HG02943 (cell line): ENCODE measurements at regions not wholly inside any gene's neighbourhood (a gene's known extent, or its start where the extent isn't known, plus 50 kb on each side); places are given as distances from the start of the nearest gene placed in this dataset.

ENCODE experiments used
- ATAC-seq: cut with Tn5 transposase; IDR thresholded peaks from one replicate; pipeline ENCODE4 v1.9.1; 2021; ENCODE audit warnings: mild to moderate bottlenecking, low read depth, moderate library complexity; ENCODE audit not compliant: unreplicated experiment

DNA sequence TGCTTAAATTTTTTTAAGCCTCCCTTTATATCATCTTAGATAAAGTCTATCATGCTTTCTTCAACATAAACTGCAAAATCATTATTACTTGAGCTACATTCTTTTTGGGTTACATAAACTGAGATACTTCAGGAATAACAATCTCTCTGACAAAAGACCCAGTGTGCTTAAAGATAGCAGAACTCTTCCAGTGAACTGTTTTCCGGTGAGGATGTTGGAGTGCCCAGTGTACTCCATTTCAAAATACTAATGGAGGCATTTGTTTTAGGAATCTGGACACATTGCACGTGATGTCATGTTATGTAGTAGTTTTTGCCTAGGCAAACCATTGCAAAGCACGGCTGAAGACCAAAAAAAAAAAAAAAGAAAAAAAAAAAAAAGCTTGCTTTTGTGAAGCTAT, 388.2 kb upstream of the CELF2 start:
- ATAC-seq: no peak

DNA sequence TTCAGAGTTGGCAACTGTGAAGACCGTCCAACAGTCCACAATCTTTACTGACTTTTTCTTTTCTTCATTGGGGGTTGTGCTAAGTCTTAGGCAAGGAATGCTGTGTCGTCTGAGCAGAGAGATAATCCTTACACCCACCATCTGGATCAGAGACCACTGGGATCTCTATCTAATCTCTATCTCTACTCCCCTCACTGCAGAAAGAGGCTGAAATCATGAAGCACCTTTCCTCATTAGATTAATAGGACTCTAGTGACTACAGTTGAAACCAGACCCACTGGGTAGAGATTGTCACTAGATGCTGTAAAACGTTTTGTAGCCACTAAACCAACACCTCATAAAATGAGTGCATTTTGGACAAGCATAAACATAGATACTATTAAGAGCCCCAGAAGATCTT, 387.4 kb upstream of the CELF2 start:
- no peak for ATAC-seq

DNA sequence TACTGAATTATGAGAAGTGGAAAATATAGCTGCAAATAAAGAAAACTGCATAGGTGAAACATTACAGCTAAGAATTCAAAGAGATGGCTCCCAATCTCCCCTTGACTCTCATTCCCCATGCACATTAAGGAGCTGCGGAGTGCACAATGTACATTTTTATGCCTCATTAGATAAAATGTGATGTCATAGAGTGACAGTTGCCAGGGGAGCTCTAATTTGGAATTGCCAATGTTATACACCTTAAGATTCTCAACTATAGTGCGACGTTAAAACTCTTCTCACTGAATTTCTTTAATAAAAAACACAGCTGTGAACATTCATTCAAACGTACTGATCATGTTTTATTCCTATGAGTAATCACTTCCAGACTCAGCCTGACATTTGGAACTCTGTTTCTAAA, 386.9 kb upstream of the CELF2 start:
- no peak for ATAC-seq

DNA sequence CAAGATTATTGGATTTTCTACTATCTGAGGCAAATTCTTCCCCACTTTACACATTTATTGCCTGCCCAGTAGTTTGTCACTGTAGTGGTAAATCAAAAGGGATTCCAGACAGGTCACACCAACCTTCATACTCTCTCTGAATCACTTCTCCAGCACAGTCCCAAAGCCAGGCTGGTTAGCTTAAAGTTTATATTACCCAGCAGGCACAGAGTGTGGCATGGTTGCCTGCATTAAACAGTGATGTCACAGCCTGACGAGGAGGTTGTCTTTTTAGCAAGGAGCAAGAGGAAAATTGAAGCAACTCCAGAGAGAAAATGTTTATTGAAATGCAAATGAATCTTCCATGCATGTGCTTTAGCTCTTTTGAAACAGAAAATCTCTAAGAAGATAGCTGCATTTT, 375.5 kb upstream of the CELF2 start:
- no peak for ATAC-seq

DNA sequence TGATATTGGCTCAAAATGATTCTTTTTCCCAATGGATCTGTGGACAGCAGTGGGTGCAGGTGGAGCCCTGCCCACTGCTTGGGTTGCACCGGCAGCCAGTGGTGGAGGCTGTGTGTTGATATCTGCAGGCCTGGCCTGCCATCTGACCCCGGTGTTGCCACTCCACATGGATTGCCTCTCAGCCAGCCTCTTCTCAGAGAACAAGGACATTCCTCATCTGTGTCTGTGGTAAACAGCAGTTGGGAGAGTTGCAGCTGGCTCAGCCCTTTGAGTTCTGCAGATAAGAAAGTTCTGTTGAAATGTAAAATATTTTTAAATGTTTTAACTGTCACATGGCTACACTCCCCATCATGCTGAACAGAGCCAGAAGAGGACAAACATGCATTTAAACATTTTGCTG, 374.9 kb upstream of the CELF2 start:
- no peak for ATAC-seq

DNA sequence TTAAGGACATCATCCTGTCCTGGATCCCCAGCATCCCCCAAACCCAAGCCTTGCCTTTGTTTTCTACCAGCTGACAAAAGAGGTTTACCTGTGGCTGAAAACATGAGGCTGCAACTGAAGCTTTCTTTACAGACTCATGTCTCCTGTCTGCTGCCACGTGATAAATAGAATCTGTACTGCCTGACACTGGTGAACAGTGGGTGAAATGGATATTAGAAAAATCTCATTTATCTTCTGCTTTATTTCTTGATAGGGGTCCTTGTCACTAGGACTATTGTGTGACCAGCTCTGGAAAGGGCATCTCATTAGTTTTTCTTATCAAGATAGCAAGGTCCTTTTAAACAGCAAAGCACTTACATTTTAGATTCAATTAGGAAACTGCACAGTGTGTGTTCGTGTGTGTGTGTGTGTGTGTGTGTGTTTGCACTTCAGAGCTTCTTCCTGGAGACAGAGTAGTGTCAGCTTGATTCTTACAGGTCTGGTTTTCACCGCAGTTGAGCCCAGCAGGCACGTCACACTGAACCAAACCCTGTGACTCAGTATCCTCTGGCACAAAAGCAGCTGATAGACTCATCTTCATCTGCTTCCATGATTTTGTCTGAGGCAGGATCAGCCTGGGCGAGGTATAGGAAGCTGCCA, 373.5 kb upstream of the CELF2 start:
- ATAC-seq: no peak

DNA sequence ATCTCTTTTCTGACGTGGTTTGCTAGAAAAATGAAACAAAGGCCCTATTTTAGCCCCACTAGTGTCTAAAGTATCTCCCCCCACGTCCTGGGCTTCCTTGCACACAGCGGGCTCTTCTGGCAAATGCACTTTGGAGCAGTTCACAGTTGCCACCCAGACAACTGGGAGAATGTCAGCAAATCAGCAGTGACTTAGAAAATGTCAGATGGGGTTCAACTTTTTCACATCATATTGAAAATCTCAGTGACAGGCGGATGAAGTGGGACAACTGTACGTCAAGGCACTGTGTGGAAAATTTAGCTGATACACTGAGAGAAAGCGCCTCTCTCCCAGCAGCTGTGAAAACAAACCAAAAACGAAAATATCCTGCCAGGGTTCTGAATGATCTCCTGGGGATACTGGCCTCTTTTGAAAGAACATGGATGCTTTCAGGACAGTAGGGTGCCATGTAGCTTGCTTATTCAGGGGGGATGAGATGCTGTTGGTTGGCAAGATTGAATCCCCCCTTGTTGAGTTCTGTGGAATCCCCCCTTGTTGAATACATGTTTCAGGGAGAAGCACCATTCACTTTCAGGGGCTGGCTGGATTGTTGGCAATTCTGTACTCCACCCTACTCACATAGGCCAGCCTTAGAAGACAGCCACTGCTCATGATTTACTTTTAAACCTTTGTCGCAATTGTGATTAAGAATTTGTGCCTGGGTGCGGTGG, 372.8 kb upstream of the CELF2 start:
- ATAC-seq: no peak

DNA sequence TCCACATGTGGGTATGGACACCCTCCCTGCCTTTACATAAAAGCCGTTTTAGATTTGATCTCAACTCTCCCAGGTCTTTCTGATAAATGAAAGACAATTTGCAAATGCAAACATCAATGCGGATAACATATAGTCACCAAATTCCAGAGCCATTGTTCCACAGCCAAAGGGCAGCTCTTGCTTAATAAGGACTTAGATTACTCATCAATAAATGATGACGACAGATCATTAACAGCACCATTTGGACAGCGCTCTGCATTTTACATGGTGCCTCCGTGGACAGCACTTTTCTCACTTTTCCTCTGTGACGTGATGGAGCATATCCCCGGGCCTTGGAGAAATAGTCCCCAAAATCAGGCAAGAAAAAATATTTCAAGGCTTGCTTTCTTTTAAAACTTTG, 370.3 kb upstream of the CELF2 start:
- no peak for ATAC-seq

DNA sequence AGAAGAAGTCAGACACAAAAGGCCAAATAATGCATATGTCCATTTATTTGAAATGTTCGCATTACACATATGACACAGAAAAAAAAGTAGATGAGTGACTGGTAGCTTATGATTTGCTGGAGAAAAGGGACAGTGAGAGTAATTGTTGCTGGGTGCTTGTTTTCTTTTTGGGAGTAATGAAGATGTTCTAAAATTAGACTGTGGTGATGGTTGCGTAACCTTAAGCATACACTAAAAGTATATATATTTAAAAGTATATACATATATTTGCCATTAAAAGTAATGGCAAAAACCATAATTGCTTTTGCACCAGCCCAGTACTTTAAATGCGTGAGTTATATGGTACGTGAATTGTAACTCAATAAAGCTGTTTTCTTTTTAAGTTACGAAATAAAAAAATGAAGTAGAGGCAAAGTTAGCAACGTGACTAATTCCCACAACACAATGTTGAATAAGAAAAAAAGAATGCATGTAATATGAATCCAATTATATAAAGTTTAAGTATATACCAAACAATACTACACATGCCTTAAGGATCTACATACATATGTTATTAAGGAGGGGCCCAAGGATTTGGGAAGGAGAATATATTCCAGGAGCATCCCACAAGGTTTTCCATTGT, 360.4 kb upstream of the CELF2 start:
- ATAC-seq: no peak

DNA sequence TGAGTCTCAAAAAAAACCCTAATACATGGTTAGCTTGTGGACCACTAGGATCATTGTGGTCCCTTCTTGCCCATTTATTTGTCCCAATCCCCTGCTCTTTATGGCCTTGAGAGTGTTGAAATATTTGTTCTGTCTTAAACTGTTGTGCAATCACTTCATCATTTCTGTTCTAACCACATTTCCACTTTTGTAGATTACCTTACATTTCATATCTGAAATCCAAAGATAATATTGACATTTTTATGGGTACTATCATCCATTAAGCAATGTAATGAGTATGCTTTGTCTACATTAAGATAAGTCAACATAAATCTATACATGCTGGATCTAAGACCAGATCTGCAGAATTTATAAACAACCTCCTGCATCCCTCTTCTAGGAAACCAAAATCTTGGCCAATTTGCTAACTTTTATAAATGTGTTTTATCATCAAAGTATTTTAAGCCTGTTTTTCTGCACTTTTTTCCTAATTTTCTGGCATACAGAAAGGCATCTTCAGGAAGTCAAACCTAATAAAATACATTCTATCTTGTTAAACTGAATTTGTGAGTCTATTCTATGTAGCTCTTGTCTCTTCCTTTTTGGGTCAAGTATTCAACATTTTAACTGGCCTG, 359.4 kb upstream of the CELF2 start:
- no peak for ATAC-seq

DNA sequence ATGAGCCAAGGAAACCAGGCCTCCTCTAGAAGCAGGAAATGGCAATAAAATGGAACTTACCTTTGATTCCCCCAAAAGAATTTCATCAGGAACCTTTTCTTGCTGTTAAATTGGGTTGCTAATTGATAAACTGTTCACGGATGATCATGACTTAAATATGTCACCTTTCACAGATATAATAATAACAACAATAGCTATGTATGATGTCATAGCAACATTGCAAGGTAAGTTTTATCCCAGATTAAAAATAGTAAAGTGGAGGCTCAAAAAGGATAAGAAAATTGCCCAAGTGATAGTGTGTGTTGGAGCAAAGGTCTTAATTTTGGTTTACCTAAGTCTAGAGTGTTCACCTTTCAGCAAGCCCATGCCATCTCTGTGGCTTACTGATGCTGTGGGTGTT, 357.6 kb upstream of the CELF2 start:
- no peak for ATAC-seq

DNA sequence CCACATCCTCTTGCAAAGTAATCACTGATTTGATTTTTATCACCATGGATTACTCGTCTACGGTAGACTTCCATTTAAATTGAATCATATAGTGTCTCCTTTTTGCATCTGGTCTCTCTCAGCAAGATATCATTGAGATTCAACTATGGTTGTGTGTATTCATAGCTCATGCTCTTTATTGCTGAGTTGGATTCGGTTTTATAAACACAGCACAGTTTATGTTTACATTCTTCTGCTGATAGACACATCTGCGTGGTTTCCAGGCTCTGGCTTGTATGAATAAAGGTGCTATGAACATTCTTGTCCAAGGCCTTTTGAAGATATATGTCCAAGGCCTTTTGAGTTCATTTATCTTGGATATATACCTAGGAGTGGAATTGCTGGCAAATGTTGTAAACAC, 356.5 kb upstream of the CELF2 start:
- no peak for ATAC-seq

DNA sequence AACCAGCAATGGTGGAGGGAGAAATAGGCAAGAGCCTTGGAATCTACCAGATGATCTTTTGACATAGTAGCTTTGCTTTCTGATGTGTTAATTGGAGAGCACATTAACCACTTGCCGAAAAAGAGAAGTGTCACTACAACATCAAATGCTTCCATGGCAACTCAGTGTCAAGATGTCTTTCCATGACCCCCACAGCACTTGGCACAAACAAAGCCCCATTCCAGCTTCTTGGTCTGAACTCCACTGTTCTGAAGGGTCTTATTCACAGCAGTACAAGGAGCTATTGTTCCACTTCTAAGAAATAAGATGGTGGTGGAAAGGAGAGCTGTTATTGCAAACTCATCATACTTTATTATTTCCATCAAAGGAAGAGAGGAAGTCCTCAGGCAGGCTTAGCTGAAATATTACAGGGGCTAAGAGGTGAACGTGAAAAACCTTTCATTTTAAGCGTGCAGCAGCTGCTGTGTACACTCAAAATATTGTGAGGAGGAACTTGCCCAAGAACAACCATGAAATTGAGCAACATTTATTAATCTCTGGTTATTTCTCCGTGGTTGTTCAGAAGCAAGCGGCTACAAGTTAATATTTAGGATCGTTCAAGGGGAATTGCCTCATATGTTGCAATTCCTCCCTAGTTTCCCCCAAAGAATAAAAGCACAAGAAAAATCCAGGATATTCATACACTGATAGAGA, 354.8 kb upstream of the CELF2 start:
- ATAC-seq: no peak

DNA sequence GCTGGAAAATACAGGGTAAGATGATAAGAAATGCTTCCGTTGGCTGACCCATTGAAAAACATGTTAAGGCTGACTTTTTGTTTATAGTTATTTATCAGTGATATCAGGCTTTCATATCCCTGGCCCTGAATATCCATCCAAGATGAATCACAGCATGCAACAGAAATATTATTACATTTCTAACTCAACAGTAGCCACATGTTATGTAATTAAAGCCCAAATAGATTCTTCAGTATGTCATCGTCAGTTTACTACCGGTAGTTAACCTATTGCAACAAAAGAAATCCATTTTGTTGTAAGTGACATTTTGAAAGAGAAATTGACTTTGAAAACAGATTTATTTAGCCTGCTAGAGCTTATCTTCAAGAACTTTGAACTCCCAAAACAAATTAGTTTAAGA, 354.1 kb upstream of the CELF2 start:
- ATAC-seq: no peak

DNA sequence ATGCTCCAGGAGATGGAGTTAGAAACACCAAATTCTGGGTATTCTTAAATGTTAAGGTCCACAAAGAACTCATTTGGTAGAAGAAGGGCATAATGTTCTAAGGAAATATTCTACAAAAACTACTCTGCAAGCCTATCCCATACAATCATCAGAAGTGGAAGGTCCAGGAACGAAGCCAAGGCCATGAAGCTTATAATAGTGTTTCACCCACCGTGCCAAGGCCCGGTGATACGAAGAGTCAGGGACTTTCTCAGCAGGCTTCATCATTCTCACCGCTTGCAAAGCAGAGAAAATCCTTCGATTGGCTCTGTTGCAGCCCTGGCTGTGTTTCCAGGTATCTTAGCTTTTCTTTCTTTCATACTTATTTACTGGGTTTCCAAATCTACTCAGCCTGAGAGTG, 351.9 kb upstream of the CELF2 start:
- no peak for ATAC-seq

DNA sequence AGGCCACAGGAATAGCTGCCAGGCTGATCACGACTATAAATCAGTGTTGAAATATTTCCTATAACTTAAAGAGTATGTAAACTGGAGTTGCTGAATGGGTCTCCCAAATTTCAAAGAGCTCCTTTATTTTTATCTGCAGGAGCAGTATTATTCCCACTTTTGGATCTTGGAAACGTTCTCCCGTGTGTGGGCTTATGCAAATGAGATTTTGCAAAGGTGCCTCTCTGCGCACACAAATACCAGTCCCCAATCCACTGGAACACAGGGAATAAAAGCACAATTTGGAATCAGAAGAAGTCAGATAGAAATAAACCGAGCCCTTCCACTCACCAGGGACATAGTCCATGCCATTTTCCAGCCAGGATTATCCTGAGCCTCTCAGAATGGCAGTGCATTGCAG, 350.2 kb upstream of the CELF2 start:
- ATAC-seq: no peak

DNA sequence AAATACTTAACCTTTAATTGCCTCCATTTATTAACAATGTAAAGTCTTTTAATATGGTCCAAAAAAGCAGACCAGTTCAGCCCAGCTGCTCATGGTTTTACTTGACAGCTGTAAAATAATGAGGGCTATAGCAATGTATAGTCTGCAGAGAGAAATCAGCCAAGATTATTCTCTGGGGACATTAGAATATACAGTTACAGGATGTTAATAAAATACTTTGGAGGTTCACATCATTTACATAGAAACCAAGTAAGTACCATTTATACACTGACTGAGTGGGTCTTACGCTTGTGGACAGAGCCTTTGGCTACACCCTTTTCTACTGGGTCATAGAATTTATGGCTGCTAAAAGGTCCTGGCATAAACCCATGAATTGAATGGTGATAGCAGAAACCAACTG, 340.7 kb upstream of the CELF2 start:
- no peak for ATAC-seq

DNA sequence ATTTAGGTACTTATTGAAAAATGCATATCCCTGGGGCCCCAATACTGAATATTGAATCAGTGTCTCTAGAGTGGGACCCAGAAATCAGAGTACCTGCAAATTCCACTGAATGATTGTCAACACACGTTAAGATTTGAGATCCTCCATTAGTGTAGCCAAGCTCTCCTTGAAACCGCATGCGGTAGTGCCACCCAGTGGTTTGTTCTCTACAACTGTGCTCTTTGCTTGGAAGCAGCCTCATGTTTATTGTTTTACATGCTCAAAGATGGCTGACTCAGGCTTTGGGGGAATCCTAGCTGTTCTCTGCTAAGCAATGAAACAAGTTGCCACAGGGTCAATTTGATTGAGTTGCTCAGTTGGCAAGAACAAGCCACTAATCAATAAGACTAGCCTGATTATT, 340.2 kb upstream of the CELF2 start:
- ATAC-seq: no peak

DNA sequence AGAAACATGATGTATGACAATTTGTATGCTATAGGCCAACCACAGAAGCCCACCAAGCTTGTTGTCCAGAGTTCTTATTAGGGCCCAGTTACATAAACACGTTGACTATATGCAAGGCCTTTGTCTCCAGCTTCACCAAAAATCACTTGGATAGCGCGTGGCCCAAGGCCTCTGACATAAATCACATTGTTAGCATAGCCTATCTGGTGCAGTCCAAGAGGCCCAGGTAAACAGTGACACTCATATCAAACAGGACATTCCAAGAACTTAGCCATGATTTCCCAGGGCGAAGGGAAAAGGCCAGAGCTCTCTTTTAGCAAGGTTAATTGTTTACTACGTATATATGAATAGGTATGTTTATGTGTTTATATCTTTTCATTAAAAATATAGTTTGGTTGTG, 337.2 kb upstream of the CELF2 start:
- no peak for ATAC-seq

DNA sequence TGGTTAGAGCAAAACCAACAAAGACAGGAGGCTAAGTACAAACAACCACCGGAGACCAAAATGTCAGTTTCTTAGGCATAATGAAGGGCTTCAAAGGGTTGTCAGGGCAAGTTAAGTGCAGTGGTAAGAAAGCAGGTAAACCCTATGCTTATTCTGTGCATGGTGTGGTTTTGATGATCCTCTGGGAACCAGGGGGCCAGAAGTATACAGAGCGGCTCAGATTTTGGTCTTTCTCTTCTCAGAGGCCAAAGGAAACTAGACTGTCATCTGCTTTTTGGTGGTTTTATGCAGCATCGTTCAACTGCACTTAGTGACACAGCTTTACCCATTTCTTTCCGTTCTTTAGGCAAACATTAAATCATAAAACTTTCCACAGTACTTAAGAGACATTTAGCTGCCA, 332.7 kb upstream of the CELF2 start:
- no peak for ATAC-seq

DNA sequence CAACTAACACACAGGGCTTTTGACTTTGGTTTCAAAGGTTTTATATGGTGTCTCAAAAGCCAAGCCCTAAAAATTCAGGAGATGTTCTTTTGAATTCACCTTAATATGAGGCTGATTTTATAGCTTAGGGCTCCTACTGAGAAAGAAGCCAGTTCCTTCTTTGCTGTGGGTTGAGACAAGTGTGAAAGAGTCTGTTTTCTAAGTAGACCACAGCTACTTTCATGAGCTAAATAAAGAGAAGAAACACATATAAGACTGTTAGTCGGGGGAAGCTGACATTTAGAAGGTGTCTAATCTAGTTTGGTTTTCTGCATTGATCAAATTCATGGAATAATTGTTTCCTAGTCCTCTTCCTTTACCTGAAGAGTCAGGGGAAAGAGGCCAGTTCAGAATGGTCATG, 332.1 kb upstream of the CELF2 start:
- ATAC-seq: no peak
